Stomach (tissue), 4 donors: ENCODE measurements at regions not wholly inside any gene's neighbourhood (a gene's known extent, or its start where the extent isn't known, plus 50 kb on each side); places are given as distances from the start of the nearest gene placed in this dataset.

Experiments
- EP300 ChIP-seq: sonication (generic); formaldehyde crosslinking; IDR thresholded peaks from one replicate; pipeline ENCODE4 v1.6.1; 2017; ENCODE audit warnings: antibody characterized with exemption
- POLR2A ChIP-seq, 4 donors: fragments of 450-650 bp; IDR thresholded peaks; one replicate each; pipeline ENCODE4 v1.6.1; 2016; ENCODE audit warnings: antibody characterized with exemption in 4 of 4, control low read depth in 2 of 4, mild to moderate bottlenecking in 1 of 4, moderate library complexity in 1 of 4
- POLR2AphosphoS5 ChIP-seq, 3 donors: sonication (generic); formaldehyde crosslinking; IDR thresholded peaks; one replicate each; pipeline ENCODE4 v1.6.1; 2016; ENCODE audit warnings: antibody characterized with exemption in 3 of 3
- TF ChIP-seq, protein P1 (sequence below), 7 experiments: fragments of 450-650 bp in 4 of 7; fragments of 200-600 bp in 3 of 7; sonication (generic) in 3 of 7; IDR thresholded peaks; one replicate each; pipeline ENCODE4 v1.5.1; 2016 to 2019; ENCODE audit warnings: antibody characterized with exemption in 7 of 7, control low read depth in 2 of 7, mild to moderate bottlenecking in 1 of 7

DNA sequence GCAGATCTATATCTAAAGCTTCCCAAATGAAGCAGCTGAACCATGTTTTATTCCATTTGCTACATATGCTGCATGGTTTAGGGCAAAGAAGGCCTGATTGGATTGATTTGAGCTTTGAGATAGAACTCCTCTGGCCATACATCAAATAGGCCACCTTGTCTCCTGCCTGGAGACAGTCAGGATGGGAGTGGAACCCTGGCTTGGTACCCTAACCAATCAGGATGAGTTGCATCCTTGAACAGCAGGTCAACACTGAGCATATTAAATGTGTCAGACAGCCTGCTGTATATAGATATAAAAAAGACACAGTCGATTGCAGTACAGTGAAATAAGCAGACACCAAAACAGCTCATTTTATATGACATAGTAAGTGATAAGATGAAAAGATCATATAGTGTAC lies 291.7 kb downstream of the NUAK1 start:
- TF ChIP-seq, protein P1, sequence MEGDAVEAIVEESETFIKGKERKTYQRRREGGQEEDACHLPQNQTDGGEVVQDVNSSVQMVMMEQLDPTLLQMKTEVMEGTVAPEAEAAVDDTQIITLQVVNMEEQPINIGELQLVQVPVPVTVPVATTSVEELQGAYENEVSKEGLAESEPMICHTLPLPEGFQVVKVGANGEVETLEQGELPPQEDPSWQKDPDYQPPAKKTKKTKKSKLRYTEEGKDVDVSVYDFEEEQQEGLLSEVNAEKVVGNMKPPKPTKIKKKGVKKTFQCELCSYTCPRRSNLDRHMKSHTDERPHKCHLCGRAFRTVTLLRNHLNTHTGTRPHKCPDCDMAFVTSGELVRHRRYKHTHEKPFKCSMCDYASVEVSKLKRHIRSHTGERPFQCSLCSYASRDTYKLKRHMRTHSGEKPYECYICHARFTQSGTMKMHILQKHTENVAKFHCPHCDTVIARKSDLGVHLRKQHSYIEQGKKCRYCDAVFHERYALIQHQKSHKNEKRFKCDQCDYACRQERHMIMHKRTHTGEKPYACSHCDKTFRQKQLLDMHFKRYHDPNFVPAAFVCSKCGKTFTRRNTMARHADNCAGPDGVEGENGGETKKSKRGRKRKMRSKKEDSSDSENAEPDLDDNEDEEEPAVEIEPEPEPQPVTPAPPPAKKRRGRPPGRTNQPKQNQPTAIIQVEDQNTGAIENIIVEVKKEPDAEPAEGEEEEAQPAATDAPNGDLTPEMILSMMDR (IDR thresholded peaks at IDR 0.05): no peak
- no peak for TF ChIP-seq EP300
- no peak for TF ChIP-seq POLR2A (IDR thresholded peaks at IDR 0.05)
- TF ChIP-seq POLR2AphosphoS5 (IDR thresholded peaks at IDR 0.05): no peak
